SK-N-SH (cell line): ENCODE measurements at regions not wholly inside any gene's neighbourhood (a gene's known extent, or its start where the extent isn't known, plus 50 kb on each side); places are given as distances from the start of the nearest gene placed in this dataset.

Source experiments
- CTCF ChIA-PET: fragments of 300-600, 350-600 bp; formaldehyde crosslinking; extraction: SDS; loops from one replicate; lab custom pipeline; 2021; lab: Yijun Ruan, JAX
- POLR2A ChIA-PET: fragments of 350-600 bp; sonication (Branson Sonifier 250); formaldehyde crosslinking; extraction: SDS; loops from one replicate; lab custom pipeline; 2020; ENCODE audit warnings: antibody characterized with exemption, inconsistent platforms; lab: Yijun Ruan, JAX
- DNase-seq: peaks from one replicate; pipeline ENCODE4 v3.0.0; 2012
- H2AFZ ChIP-seq: fragments of 200-600 bp; sonication (generic); 2 replicates; pipeline ENCODE4 v1.8.1; 2016; ENCODE audit warnings: antibody characterized with exemption, mild to moderate bottlenecking, low read depth
- H3F3A ChIP-seq: fragments of 200-600 bp; sonication (generic); replicated peaks from 2 replicates; pipeline ENCODE3; 2016; ENCODE audit warnings: antibody characterized with exemption, mild to moderate bottlenecking; ENCODE audit not compliant: insufficient read depth
- H3K27ac ChIP-seq, 2 experiments: fragments of 200-500 bp in 1 of 2; fragments of 200-600 bp in 1 of 2; sonication (Bioruptor generic) in 1 of 2; sonication (generic), shearing (Covaris generic) in 1 of 2; 2 replicates each; pipeline versions ENCODE4 v1.5.1 to v1.6.1; 2014 to 2016; ENCODE audit warnings: low read depth in 2 of 2, inconsistent platforms in 1 of 2, low read length in 1 of 2, mild to moderate bottlenecking in 1 of 2, mixed read lengths in 1 of 2
- H3K27me3 ChIP-seq: fragments of 200-600 bp; sonication (generic), shearing (Covaris generic); 2 replicates; pipeline ENCODE4 v1.6.1; 2016; ENCODE audit warnings: mixed run types; ENCODE audit not compliant: insufficient read depth
- H3K36me3 ChIP-seq, 2 experiments: fragments of 200-500 bp in 1 of 2; fragments of 200-600 bp in 1 of 2; sonication (Bioruptor generic) in 1 of 2; sonication (generic) in 1 of 2; replicated peaks in 1 of 2; 2 replicates each; pipeline versions ENCODE3 to v1.5.1; 2014 to 2016; ENCODE audit warnings: low read length in 1 of 2, mild to moderate bottlenecking in 1 of 2; ENCODE audit not compliant: insufficient read depth in 2 of 2, control insufficient read depth in 1 of 2
- H3K4me1 ChIP-seq, 2 experiments: fragments of 200-500 bp in 1 of 2; fragments of 200-600 bp in 1 of 2; sonication (Bioruptor generic) in 1 of 2; sonication (generic), shearing (Covaris generic) in 1 of 2; 2 replicates each; pipeline versions ENCODE4 v1.5.1 to v1.6.1; 2014 to 2016; ENCODE audit warnings: low read depth in 1 of 2, low read length in 1 of 2, mixed run types in 1 of 2; ENCODE audit not compliant: insufficient read depth in 2 of 2, control insufficient read depth in 1 of 2
- H3K4me2 ChIP-seq: fragments of 200-600 bp; sonication (generic), shearing (Covaris generic); 2 replicates; pipeline ENCODE4 v1.6.1; 2017; ENCODE audit warnings: mixed run types
- H3K4me3 ChIP-seq, 2 experiments: fragments of 200-500 bp in 1 of 2; fragments of 200-600 bp in 1 of 2; sonication (Bioruptor generic) in 1 of 2; sonication (generic), shearing (Covaris generic) in 1 of 2; 2 replicates each; pipeline versions ENCODE4 v1.5.1 to v1.8.1; 2014 to 2016; ENCODE audit warnings: low read depth in 2 of 2, inconsistent platforms in 1 of 2, low read length in 1 of 2, mild to moderate bottlenecking in 1 of 2, mixed read lengths in 1 of 2, moderate library complexity in 1 of 2
- H3K79me2 ChIP-seq: fragments of 200-600 bp; sonication (generic); 2 replicates; pipeline ENCODE4 v1.8.1; 2017; ENCODE audit warnings: mild to moderate bottlenecking; ENCODE audit not compliant: insufficient read depth
- H3K9ac ChIP-seq: fragments of 200-600 bp; sonication (generic); 2 replicates; pipeline ENCODE4 v1.6.1; 2017; ENCODE audit warnings: mixed run types
- H3K9me2 ChIP-seq: fragments of 200-600 bp; sonication (generic); 2 replicates; pipeline ENCODE4 v1.6.1; 2017; ENCODE audit warnings: mixed run types
- H3K9me3 ChIP-seq: fragments of 200-600 bp; sonication (generic); 2 replicates; pipeline ENCODE4 v1.6.1; 2017; ENCODE audit warnings: mixed run types, mild to moderate bottlenecking, moderate library complexity
- H4K20me1 ChIP-seq: fragments of 200-600 bp; sonication (generic); 2 replicates; pipeline ENCODE4 v1.6.1; 2017; ENCODE audit warnings: mild to moderate bottlenecking, mixed run types; ENCODE audit not compliant: insufficient read depth
- CHD2 ChIP-seq: fragments of 150-350 bp; IDR thresholded peaks from 2 replicates; pipeline ENCODE4 v1.6.1; 2018; ENCODE audit warnings: low read length; ENCODE audit not compliant: partially characterized antibody
- ELF1 ChIP-seq: IDR thresholded peaks from 2 replicates; pipeline ENCODE4 v1.4.0; 2012
- EP300 ChIP-seq, 2 experiments: IDR thresholded peaks; 2 replicates each; pipeline versions ENCODE4 v1.4.0 to v1.6.1; 2012; ENCODE audit warnings: borderline replicate concordance in 1 of 2, low read depth in 1 of 2, low read length in 1 of 2
- EZH2phosphoT487 ChIP-seq: fragments of 200-600 bp; sonication (generic); IDR thresholded peaks from 2 replicates; pipeline ENCODE4 v1.6.1; 2017; ENCODE audit warnings: low read depth, mixed run types, mild to moderate bottlenecking, antibody characterized with exemption, moderate library complexity, borderline replicate concordance
- FOXM1 ChIP-seq: IDR thresholded peaks from 2 replicates; pipeline ENCODE4 v1.4.0; 2012; ENCODE audit warnings: low read depth, mild to moderate bottlenecking
- GABPA ChIP-seq: IDR thresholded peaks from 2 replicates; pipeline ENCODE4 v1.4.0; 2012; ENCODE audit warnings: low read depth, mild to moderate bottlenecking
- GATA2 ChIP-seq: sonication (generic); formaldehyde crosslinking; IDR thresholded peaks from 2 replicates; pipeline ENCODE4 v1.5.0; 2020; ENCODE audit warnings: mild to moderate bottlenecking, missing genetic modification reagents
- JUND ChIP-seq: IDR thresholded peaks from 2 replicates; pipeline ENCODE4 v1.4.0; 2012
- MEF2A ChIP-seq: IDR thresholded peaks from 2 replicates; pipeline ENCODE4 v1.4.0; 2012; ENCODE audit warnings: low read depth, borderline replicate concordance
- MXI1 ChIP-seq: IDR thresholded peaks from 2 replicates; pipeline ENCODE4 v1.6.1; 2012; ENCODE audit warnings: mild to moderate bottlenecking, low read depth, low read length, improper control_type of control experiment
- NFIC ChIP-seq: IDR thresholded peaks from 2 replicates; pipeline ENCODE4 v1.4.0; 2012; ENCODE audit warnings: borderline replicate concordance
- PBX3 ChIP-seq: IDR thresholded peaks from 2 replicates; pipeline ENCODE4; 2012
- RFX5 ChIP-seq: IDR thresholded peaks from 2 replicates; pipeline ENCODE4 v1.6.1; 2012; ENCODE audit warnings: mild to moderate bottlenecking, improper control_type of control experiment, low read length
- SIN3A ChIP-seq: IDR thresholded peaks from 2 replicates; pipeline ENCODE4 v1.6.1; 2012; ENCODE audit warnings: low read depth, mild to moderate bottlenecking, low read length, moderate library complexity, borderline replicate concordance
- SMC3 ChIP-seq: IDR thresholded peaks from 2 replicates; pipeline ENCODE4 v1.6.1; 2012; ENCODE audit warnings: low read depth, low read length, improper control_type of control experiment
- TCF12 ChIP-seq: IDR thresholded peaks from 2 replicates; pipeline ENCODE4 v1.4.0; 2012
- TEAD4 ChIP-seq: IDR thresholded peaks from 2 replicates; pipeline ENCODE4 v1.4.0; 2012; ENCODE audit warnings: mild to moderate bottlenecking, borderline replicate concordance; ENCODE audit not compliant: insufficient read depth
- YY1 ChIP-seq: IDR thresholded peaks from 2 replicates; pipeline ENCODE4 v1.4.0; 2012; ENCODE audit warnings: low read depth, mild to moderate bottlenecking
- WGBS: methylation state at CpG from one replicate; pipeline ENCODE4 v1.1.6; 2017; ENCODE audit warnings: low lambda C conversion rate; 5-methylcytosine and 5-hydroxymethylcytosine counted together
- TF ChIP-seq, protein P1 (sequence below): IDR thresholded peaks from 2 replicates; pipeline ENCODE4 v1.4.0; 2012; ENCODE audit warnings: low read depth, borderline replicate concordance

DNA sequence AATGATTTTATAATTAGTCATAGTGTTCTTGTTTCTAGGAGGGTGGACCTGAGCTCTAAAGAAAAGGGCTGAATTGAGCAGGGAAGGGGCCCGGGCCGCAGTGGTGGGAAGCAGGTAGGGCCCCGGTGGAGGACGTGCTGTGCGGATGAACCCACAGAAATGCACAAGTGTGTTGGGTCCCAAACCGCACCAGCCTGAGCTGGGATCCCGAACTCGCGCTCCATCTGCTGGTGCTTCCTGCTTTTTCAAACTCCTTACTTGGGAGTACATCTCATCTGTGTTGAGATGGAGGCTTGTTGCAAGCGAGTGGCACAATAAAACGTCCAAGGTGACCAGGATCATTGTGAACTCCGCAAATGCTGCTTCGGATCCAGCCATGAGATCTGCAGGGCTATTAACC is 244.8 kb upstream of the IGF1R start:
- Histone ChIP-seq H2AFZ (no peak overlapping the region), H3K36me3 (no peaks in the 10 kb centered on the region), H3K9me3 (no peaks in the 10 kb centered on the region), H3K4me1 (no peaks in the 10 kb centered on the region), H3F3A (no peaks in the 10 kb centered on the region), H3K9me2 (no peaks in the 10 kb centered on the region), H4K20me1 (no peaks in the 10 kb centered on the region), H3K4me2 (no peak overlapping the region), H3K27ac (no peak overlapping the region), H3K27me3 (no peaks in the 10 kb centered on the region; the same call in 1 of the 2 replicates), H3K79me2 (no peaks in the 10 kb centered on the region), H3K4me3 (no peak overlapping the region), H3K9ac (no peak overlapping the region)
- TF ChIP-seq ELF1, result no peak
- TF ChIP-seq FOXM1, result no peak
- TF ChIP-seq EZH2phosphoT487, result no peak
- no peak for TF ChIP-seq RFX5
- no peak for TF ChIP-seq TCF12
- TF ChIP-seq GATA2 (CRISPR knock-in tag), result no peak
- TF ChIP-seq, protein P1, sequence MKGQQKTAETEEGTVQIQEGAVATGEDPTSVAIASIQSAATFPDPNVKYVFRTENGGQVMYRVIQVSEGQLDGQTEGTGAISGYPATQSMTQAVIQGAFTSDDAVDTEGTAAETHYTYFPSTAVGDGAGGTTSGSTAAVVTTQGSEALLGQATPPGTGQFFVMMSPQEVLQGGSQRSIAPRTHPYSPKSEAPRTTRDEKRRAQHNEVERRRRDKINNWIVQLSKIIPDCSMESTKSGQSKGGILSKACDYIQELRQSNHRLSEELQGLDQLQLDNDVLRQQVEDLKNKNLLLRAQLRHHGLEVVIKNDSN, result no peak
- TF ChIP-seq PBX3, result no peak
- TF ChIP-seq TEAD4, result no peak
- TF ChIP-seq MXI1, result no peak
- TF ChIP-seq SIN3A, result no peak
- no peak for TF ChIP-seq JUND
- no peak for TF ChIP-seq SMC3
- no peak for TF ChIP-seq CHD2
- ChIA-PET CTCF (interaction anchor here (1.3 to 1.6 kb wide), 2 partner anchors 17 to 25 kb away, joined by 3 read pairs; no protein-coding TSS in a partner anchor), POLR2A (no interaction called here)
- WGBS, result 15% methylated on average over 5 of the region's 13 CpGs
- no peak for DNase-seq

- POLR2A ChIA-PET, result no interaction called here
- CTCF ChIA-PET, result interaction anchor here (1.6 kb wide), 1 partner anchor 23 kb away, joined by 3 read pairs; no protein-coding TSS in a partner anchor
- no peak for TF ChIP-seq GABPA
- no peak for TF ChIP-seq YY1
- TF ChIP-seq EP300 (IDR thresholded peaks at IDR 0.05; ENCODE audit: borderline replicate concordance in 1 of 2, low read depth in 1 of 2, low read length in 1 of 2), result no peak
- TF ChIP-seq NFIC, result no peak
- TF ChIP-seq GATA2 (CRISPR knock-in tag), result no peak
- no peak for TF ChIP-seq MEF2A
- no peak for TF ChIP-seq MXI1
- TF ChIP-seq SMC3, result no peak
Measured at GRCh38 chr15:98405013-98405412, 243.3 kb upstream of the IGF1R start.

More at GRCh38 chr15:98405013-98405412, 243.3 kb upstream of the IGF1R start:
- Histone ChIP-seq H3K4me3 (no peak overlapping the region), H3K4me2 (no peak overlapping the region), H3K36me3 (no peaks in the 10 kb centered on the region), H3K9me2 (no peaks in the 10 kb centered on the region), H2AFZ (no peak overlapping the region), H3K9me3 (no peaks in the 10 kb centered on the region), H3K9ac (no peak overlapping the region), H3K4me1 (no peaks in the 10 kb centered on the region), H3F3A (no peaks in the 10 kb centered on the region), H3K27ac (no peak overlapping the region), H3K27me3 (no peaks in the 10 kb centered on the region; the same call in 1 of the 2 replicates), H4K20me1 (no peaks in the 10 kb centered on the region), H3K79me2 (no peaks in the 10 kb centered on the region)
- 3% methylated on average over 2 of the region's 2 CpGs for WGBS
- no peak for DNase-seq
